Endothelial cell of umbilical vein (primary cell): ENCODE measurements at regions not wholly inside any gene's neighbourhood (a gene's known extent, or its start where the extent isn't known, plus 50 kb on each side); places are given as distances from the start of the nearest gene placed in this dataset.

Experiments used
- BruUV-seq: library from RNA; stranded (reverse); fragments of 400-500 nt; replicated peaks from 2 replicates; lab custom pipeline; 2021; lab: Mats Ljungman, UMichigan
- CTCF ChIA-PET: fragments of 300-600, 350-600 bp; sonication (Branson Sonifier 250); formaldehyde crosslinking; loops from one replicate; lab custom pipeline; 2021; ENCODE audit warnings: antibody characterized with exemption, inconsistent platforms; lab: Charles Lee
- POLR2A ChIA-PET: fragments of 300-600, 350-600 bp; sonication (Branson Sonifier 250); formaldehyde crosslinking; loops from one replicate; lab custom pipeline; 2021; ENCODE audit warnings: antibody characterized with exemption, inconsistent platforms; lab: Charles Lee
- DNase-seq: peaks from one replicate; pipeline ENCODE4 v3.0.0-alpha.2; 2011; ENCODE audit warnings: low read depth, low spot score
- FAIRE-seq: peaks from 2 replicates; lab custom pipeline; 2011; peaks lifted over from hg19 to GRCh38; lab: Jason Lieb, UNC
- H2AFZ ChIP-seq: 2 replicates; pipeline ENCODE4 v1.6.0; 2012; ENCODE audit warnings: low read depth, low read length, control low read depth, inconsistent platforms
- H3K27ac ChIP-seq: 2 replicates; pipeline ENCODE4 v1.5.1; 2011; ENCODE audit warnings: low read depth, mild to moderate bottlenecking, control low read depth, low read length, moderate library complexity; ENCODE audit not compliant: insufficient read depth
- H3K27me3 ChIP-seq, 2 experiments: 2 replicates each; pipeline versions ENCODE4 v1.6.0 to v1.6.1; 2011; ENCODE audit warnings: low read length in 2 of 2, mixed read lengths in 1 of 2; ENCODE audit not compliant: control insufficient read depth in 2 of 2, insufficient read depth in 2 of 2
- H3K36me3 ChIP-seq, 2 experiments: 2 replicates in 1 of 2; 3 replicates in 1 of 2; pipeline ENCODE4 v1.5.1; 2011; ENCODE audit warnings: low read length in 2 of 2, mild to moderate bottlenecking in 1 of 2, moderate library complexity in 1 of 2; ENCODE audit not compliant: control insufficient read depth in 2 of 2, insufficient read depth in 2 of 2; ENCODE audit errors: extremely low read depth in 1 of 2
- H3K4me1 ChIP-seq: 3 replicates; pipeline ENCODE4 v1.5.1; 2011; ENCODE audit warnings: mild to moderate bottlenecking, low read length; ENCODE audit not compliant: control insufficient read depth, insufficient read depth; ENCODE audit errors: extremely low read depth
- H3K4me2 ChIP-seq: 2 replicates; pipeline ENCODE4 v1.6.1; 2011; ENCODE audit warnings: low read length, control low read depth, mixed read lengths; ENCODE audit not compliant: insufficient read depth
- H3K4me3 ChIP-seq, 3 experiments: fragments of 200-600 bp in 1 of 3; sonication (generic), shearing (Covaris generic) in 1 of 3; replicated peaks in 1 of 3; 2 replicates each; pipeline ENCODE4 v1.5.1; 2011 to 2016; ENCODE audit warnings: control low read depth in 3 of 3, low read length in 3 of 3, mild to moderate bottlenecking in 2 of 3, inconsistent platforms in 1 of 3, low read depth in 1 of 3, moderate library complexity in 1 of 3; ENCODE audit not compliant: insufficient read depth in 1 of 3
- H3K79me2 ChIP-seq: 2 replicates; pipeline ENCODE4 v1.6.0; 2012; ENCODE audit warnings: low read length, inconsistent platforms; ENCODE audit not compliant: control insufficient read depth, insufficient read depth
- H3K9ac ChIP-seq: replicated peaks from 2 replicates; pipeline ENCODE3; 2011; ENCODE audit warnings: low read length, control low read depth; ENCODE audit not compliant: insufficient read depth; ENCODE audit errors: extremely low read depth
- H3K9me1 ChIP-seq: replicated peaks from 3 replicates; pipeline ENCODE4 v1.6.0; 2011; ENCODE audit warnings: mild to moderate bottlenecking, low read length; ENCODE audit not compliant: control insufficient read depth, insufficient read depth; ENCODE audit errors: extremely low read depth
- H3K9me3 ChIP-seq: replicated peaks from 2 replicates; pipeline ENCODE4 v1.5.1; 2012; ENCODE audit warnings: low read length, inconsistent platforms; ENCODE audit not compliant: control insufficient read depth, insufficient read depth
- H4K20me1 ChIP-seq: replicated peaks from 2 replicates; pipeline ENCODE3; 2011; ENCODE audit warnings: mild to moderate bottlenecking, low read length; ENCODE audit not compliant: control insufficient read depth, insufficient read depth; ENCODE audit errors: extremely low read depth
- EZH2 ChIP-seq: IDR thresholded peaks from 2 replicates; pipeline ENCODE4 v1.6.1; 2012; ENCODE audit warnings: borderline replicate concordance, low read depth, mild to moderate bottlenecking, moderate library complexity, low read length, inconsistent platforms; ENCODE audit not compliant: severe bottlenecking
- FOS ChIP-seq: IDR thresholded peaks from 2 replicates; pipeline ENCODE4 v1.6.1; 2011; ENCODE audit warnings: mild to moderate bottlenecking, low read length, moderate library complexity, borderline replicate concordance; ENCODE audit not compliant: insufficient read depth
- GATA2 ChIP-seq: IDR thresholded peaks from 2 replicates; pipeline ENCODE4 v1.7.0; 2011; ENCODE audit warnings: low read depth, mild to moderate bottlenecking, moderate library complexity, mixed read lengths, low read length; ENCODE audit not compliant: insufficient read length, insufficient read depth
- JUN ChIP-seq: IDR thresholded peaks from 2 replicates; pipeline ENCODE4 v1.6.1; 2011; ENCODE audit warnings: borderline replicate concordance, low read depth; ENCODE audit not compliant: insufficient read length, insufficient read depth
- MAX ChIP-seq: IDR thresholded peaks from 2 replicates; pipeline ENCODE4 v1.6.1; 2011; ENCODE audit not compliant: insufficient read depth, insufficient read length
- MYC ChIP-seq: IDR thresholded peaks from one replicate; pipeline ENCODE4 v1.6.1; 2011; ENCODE audit warnings: mild to moderate bottlenecking, low read depth, low read length
- POLR2A ChIP-seq: IDR thresholded peaks from 2 replicates; pipeline ENCODE4 v1.6.1; 2012; ENCODE audit warnings: low read depth, mild to moderate bottlenecking, control low read depth, low read length
- POLR2AphosphoS5 ChIP-seq: IDR thresholded peaks from 2 replicates; pipeline ENCODE4 v1.6.1; 2012; ENCODE audit warnings: low read depth, mild to moderate bottlenecking, control low read depth, low read length, moderate library complexity; ENCODE audit not compliant: insufficient read depth
- dilution Hi-C: fragments of 300-500 bp; cut with MboI; formaldehyde crosslinking; loops from one replicate; pipeline ENCODE4 v1.15.0; 2019; ENCODE audit warnings: low sequenced_read_pairs; ENCODE audit not compliant: extremely low pct_ligation_motif_present
- intact Hi-C: fragments of 100-400 bp; cut with micrococcal nuclease; formaldehyde crosslinking; loops from one replicate; pipeline ENCODE4 v1.10.0; 2022
- TF ChIP-seq, protein P1 (sequence below), 2 donors: IDR thresholded peaks; 1 replicate in 1 of 2; 2 replicates in 1 of 2; pipeline ENCODE4 v1.5.1; 2011; ENCODE audit warnings: low read length in 2 of 2, mild to moderate bottlenecking in 2 of 2, moderate library complexity in 2 of 2, control low read depth in 1 of 2, inconsistent platforms in 1 of 2, low read depth in 1 of 2; ENCODE audit not compliant: insufficient read depth in 1 of 2; ENCODE audit errors: extremely low read depth in 1 of 2

DNA sequence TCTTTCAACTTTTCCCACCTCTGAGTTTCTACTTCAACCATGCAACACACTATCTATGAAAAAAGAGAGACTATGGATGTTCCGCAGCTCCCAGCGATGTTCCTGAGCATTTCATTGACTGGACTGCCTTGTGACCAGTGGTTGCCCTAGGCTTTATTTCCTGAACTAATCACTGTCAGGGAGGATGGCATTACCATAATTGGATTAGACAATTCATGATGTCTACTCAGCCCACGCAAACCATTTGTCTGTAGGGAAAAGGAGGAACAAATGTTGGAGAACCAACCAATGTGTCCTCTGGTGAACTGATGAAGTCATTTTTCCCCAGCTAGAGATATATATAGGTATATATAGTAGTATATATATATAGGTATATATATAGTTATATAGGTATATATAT lies 229.3 kb upstream of the MCTP2 start:
- H4K20me1 ChIP-seq, result no peaks in the 10 kb centered on the region
- intact Hi-C loops (no loop called here), dilution Hi-C loops (no loop called here)
- ChIA-PET POLR2A (no interaction called here), CTCF (no interaction called here)
- no peaks in the 10 kb centered on the region for H3K4me1 ChIP-seq
- no peaks in the 10 kb centered on the region for H3K9me3 ChIP-seq
- no peak overlapping the region for H3K9ac ChIP-seq
- H3K79me2 ChIP-seq, result no peaks in the 10 kb centered on the region
- H3K4me3 ChIP-seq, result no peak overlapping the region
- H3K9me1 ChIP-seq, result no peaks in the 10 kb centered on the region
- DNase-seq (no peak), FAIRE-seq (no peak)
- H3K27ac ChIP-seq, result no peak overlapping the region
- H2AFZ ChIP-seq, result no peak overlapping the region
- no peak for TF ChIP-seq GATA2
- no peak overlapping the region for H3K4me2 ChIP-seq
- BruUV-seq, result no TSS peak
- H3K36me3 ChIP-seq, result no peaks in the 10 kb centered on the region
- H3K27me3 ChIP-seq, result no peaks in the 10 kb centered on the region

- H3K79me2 ChIP-seq, result no peaks in the 10 kb centered on the region
- no peak overlapping the region for H3K4me3 ChIP-seq
- BruUV-seq, result no TSS peak
- no peak overlapping the region for H3K9ac ChIP-seq
- no peak overlapping the region for H3K27ac ChIP-seq
- FAIRE-seq, result no peak
- intact Hi-C loops (no loop called here), dilution Hi-C loops (no loop called here)
- ChIA-PET CTCF (no interaction called here), POLR2A (no interaction called here)
- H3K36me3 ChIP-seq, result no peaks in the 10 kb centered on the region
- no peaks in the 10 kb centered on the region for H3K4me1 ChIP-seq
- no peak overlapping the region for H3K4me2 ChIP-seq
- H2AFZ ChIP-seq, result no peak overlapping the region
- no peaks in the 10 kb centered on the region for H3K27me3 ChIP-seq
- H3K9me3 ChIP-seq, result no peaks in the 10 kb centered on the region
- no peak for TF ChIP-seq MAX
- no peak for TF ChIP-seq POLR2A
- TF ChIP-seq JUN, result no peak
- TF ChIP-seq GATA2, result no peak
- TF ChIP-seq FOS, result no peak
- TF ChIP-seq, protein P1, sequence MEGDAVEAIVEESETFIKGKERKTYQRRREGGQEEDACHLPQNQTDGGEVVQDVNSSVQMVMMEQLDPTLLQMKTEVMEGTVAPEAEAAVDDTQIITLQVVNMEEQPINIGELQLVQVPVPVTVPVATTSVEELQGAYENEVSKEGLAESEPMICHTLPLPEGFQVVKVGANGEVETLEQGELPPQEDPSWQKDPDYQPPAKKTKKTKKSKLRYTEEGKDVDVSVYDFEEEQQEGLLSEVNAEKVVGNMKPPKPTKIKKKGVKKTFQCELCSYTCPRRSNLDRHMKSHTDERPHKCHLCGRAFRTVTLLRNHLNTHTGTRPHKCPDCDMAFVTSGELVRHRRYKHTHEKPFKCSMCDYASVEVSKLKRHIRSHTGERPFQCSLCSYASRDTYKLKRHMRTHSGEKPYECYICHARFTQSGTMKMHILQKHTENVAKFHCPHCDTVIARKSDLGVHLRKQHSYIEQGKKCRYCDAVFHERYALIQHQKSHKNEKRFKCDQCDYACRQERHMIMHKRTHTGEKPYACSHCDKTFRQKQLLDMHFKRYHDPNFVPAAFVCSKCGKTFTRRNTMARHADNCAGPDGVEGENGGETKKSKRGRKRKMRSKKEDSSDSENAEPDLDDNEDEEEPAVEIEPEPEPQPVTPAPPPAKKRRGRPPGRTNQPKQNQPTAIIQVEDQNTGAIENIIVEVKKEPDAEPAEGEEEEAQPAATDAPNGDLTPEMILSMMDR (IDR thresholded peaks at IDR 0.05; ENCODE audit: extremely low read depth in 1 of 2, insufficient read depth in 1 of 2, low read depth in 1 of 2, low read length in 2 of 2), result no peak
- no peak for TF ChIP-seq EZH2
- TF ChIP-seq MYC, result no peak
- TF ChIP-seq POLR2AphosphoS5, result no peak
- no peaks in the 10 kb centered on the region for H4K20me1 ChIP-seq
- H3K9me1 ChIP-seq, result no peaks in the 10 kb centered on the region
- DNase-seq, result no peak
Measured at GRCh38 chr15:94001255-94001801, 230.0 kb upstream of the MCTP2 start.
